KMS-11 (cell line): ENCODE measurements at regions not wholly inside any gene's neighbourhood (a gene's known extent, or its start where the extent isn't known, plus 50 kb on each side); places are given as distances from the start of the nearest gene placed in this dataset.

Source experiments
- H2AFZ ChIP-seq: fragments of 200-600 bp; sonication (generic); 2 replicates; pipeline ENCODE4 v1.6.1; 2016; ENCODE audit warnings: antibody characterized with exemption, mixed run types, low read depth
- H3K27ac ChIP-seq: fragments of 200-600 bp; sonication (generic); 2 replicates; pipeline ENCODE4 v1.6.1; 2016; ENCODE audit warnings: mild to moderate bottlenecking, mixed run types
- H3K27me3 ChIP-seq: fragments of 200-600 bp; sonication (generic); 2 replicates; pipeline ENCODE4 v1.6.1; 2017; ENCODE audit warnings: mild to moderate bottlenecking, low read depth, mixed run types, moderate library complexity; ENCODE audit not compliant: insufficient read depth
- H3K36me3 ChIP-seq: fragments of 200-600 bp; sonication (generic); 2 replicates; pipeline ENCODE4 v1.6.1; 2017; ENCODE audit warnings: mild to moderate bottlenecking, mixed run types; ENCODE audit not compliant: insufficient read depth
- H3K4me1 ChIP-seq: fragments of 200-600 bp; sonication (generic); 2 replicates; pipeline ENCODE4 v1.6.1; 2016; ENCODE audit warnings: mild to moderate bottlenecking, low read depth, mixed run types; ENCODE audit not compliant: poor library complexity, severe bottlenecking
- H3K4me2 ChIP-seq: fragments of 200-600 bp; sonication (generic); 2 replicates; pipeline ENCODE4 v1.7.0; 2016; ENCODE audit warnings: mild to moderate bottlenecking, mixed run types
- H3K4me3 ChIP-seq: fragments of 200-600 bp; sonication (generic); IDR thresholded peaks from 2 replicates; pipeline ENCODE4 v1.6.1; 2017; ENCODE audit warnings: low read depth, low read length, mixed read lengths; ENCODE audit not compliant: insufficient read depth
- H3K79me2 ChIP-seq: fragments of 200-600 bp; sonication (generic); 2 replicates; pipeline ENCODE4 v1.6.1; 2016; ENCODE audit warnings: low read depth, mixed run types; ENCODE audit not compliant: insufficient read depth
- H3K9ac ChIP-seq: fragments of 200-600 bp; sonication (generic); 2 replicates; pipeline ENCODE4 v1.6.1; 2016; ENCODE audit warnings: mild to moderate bottlenecking, mixed run types
- H4K20me1 ChIP-seq: fragments of 200-600 bp; sonication (generic); 2 replicates; pipeline ENCODE4 v1.6.1; 2016; ENCODE audit warnings: mild to moderate bottlenecking, mixed run types; ENCODE audit not compliant: insufficient read depth
- TF ChIP-seq, protein P1 (sequence below): fragments of 200-600 bp; sonication (generic); conservative IDR thresholded peaks from 2 replicates; pipeline ENCODE4 v1.6.1; 2017; ENCODE audit warnings: low read depth, mild to moderate bottlenecking, antibody characterized with exemption, low read length, moderate library complexity, mixed read lengths

DNA sequence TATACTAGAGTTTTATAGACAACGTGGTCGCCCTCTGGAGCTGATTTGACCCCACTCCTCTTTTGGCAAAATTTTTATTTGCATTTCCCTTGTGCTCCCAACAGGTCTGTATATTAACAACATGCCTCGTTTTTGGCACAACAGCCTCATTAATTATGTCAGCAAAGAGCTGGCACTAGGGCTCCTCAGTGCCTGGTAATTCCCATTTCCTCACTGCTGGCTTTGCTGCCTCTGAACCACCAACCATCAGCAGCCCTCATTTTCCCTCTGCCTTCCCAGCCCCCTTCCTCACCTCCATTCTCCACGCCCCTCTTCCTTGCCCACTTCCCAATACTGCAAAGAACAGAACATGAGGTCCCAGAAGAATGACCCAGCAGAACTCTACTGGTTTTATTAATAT, 204.8 kb downstream of the ABHD5 start:
- no peaks in the 10 kb centered on the region for H3K79me2 ChIP-seq
- no peak overlapping the region for H3K9ac ChIP-seq
- H3K4me3 ChIP-seq, result no peak overlapping the region
- H3K4me1 ChIP-seq, result no peaks in the 10 kb centered on the region
- TF ChIP-seq, protein P1, sequence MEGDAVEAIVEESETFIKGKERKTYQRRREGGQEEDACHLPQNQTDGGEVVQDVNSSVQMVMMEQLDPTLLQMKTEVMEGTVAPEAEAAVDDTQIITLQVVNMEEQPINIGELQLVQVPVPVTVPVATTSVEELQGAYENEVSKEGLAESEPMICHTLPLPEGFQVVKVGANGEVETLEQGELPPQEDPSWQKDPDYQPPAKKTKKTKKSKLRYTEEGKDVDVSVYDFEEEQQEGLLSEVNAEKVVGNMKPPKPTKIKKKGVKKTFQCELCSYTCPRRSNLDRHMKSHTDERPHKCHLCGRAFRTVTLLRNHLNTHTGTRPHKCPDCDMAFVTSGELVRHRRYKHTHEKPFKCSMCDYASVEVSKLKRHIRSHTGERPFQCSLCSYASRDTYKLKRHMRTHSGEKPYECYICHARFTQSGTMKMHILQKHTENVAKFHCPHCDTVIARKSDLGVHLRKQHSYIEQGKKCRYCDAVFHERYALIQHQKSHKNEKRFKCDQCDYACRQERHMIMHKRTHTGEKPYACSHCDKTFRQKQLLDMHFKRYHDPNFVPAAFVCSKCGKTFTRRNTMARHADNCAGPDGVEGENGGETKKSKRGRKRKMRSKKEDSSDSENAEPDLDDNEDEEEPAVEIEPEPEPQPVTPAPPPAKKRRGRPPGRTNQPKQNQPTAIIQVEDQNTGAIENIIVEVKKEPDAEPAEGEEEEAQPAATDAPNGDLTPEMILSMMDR, result no peak
- no peak overlapping the region for H3K4me2 ChIP-seq
- H3K27me3 ChIP-seq, result no peaks in the 10 kb centered on the region
- no peaks in the 10 kb centered on the region for H3K36me3 ChIP-seq
- H2AFZ ChIP-seq, result no peak overlapping the region
- no peaks in the 10 kb centered on the region for H4K20me1 ChIP-seq
- H3K27ac ChIP-seq, result no peak overlapping the region

DNA sequence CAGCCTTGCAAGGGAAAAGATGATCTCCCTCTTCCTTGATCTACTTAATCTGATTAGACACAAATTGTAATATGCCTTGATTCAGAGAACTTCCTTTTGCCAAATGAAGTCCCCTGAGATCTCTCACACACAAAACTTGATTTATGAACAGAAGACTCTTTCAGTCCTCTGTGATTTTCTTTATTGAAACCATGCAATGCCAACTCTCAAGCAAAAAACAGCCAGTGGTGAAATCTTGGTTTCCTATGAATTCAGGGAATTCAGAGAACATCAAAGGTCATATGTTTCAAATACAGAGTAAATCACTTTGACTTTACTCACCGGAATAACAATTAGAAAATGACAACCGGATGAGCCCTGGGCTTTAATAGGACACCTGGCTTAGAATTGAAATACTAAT, 211.7 kb downstream of the ABHD5 start:
- H3K4me1 ChIP-seq, result no peaks in the 10 kb centered on the region
- no peak overlapping the region for H3K4me2 ChIP-seq
- no peak overlapping the region for H2AFZ ChIP-seq
- no peaks in the 10 kb centered on the region for H3K36me3 ChIP-seq
- no peaks in the 10 kb centered on the region for H4K20me1 ChIP-seq
- H3K27ac ChIP-seq, result no peak overlapping the region
- no peaks in the 10 kb centered on the region for H3K27me3 ChIP-seq
- TF ChIP-seq, protein P1, result no peak
- H3K9ac ChIP-seq, result no peak overlapping the region
- no peaks in the 10 kb centered on the region for H3K79me2 ChIP-seq
- no peak overlapping the region for H3K4me3 ChIP-seq

DNA sequence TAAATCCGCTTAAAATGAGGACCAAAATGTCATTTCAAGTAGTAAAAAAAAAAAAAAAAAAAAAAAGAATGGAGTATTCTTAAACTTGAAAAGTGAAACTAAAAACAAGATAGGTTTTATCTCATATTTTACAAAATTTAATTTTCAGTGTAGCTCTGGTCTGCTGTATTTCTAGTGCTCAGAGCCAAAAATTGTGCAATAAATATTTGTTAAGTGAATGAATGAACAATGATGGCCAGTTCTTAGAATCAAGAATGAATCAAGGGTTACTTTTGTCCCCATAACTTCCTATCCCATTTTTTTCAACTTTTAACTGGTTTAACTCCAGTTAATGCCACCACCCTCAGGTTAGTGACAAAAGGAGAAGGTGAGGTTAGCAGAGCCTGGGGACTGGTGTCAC, 214.4 kb downstream of the ABHD5 start:
- Histone ChIP-seq H4K20me1 (no peaks in the 10 kb centered on the region), H2AFZ (no peak overlapping the region), H3K36me3 (no peaks in the 10 kb centered on the region), H3K4me1 (no peaks in the 10 kb centered on the region), H3K27ac (no peak overlapping the region), H3K4me3 (no peak overlapping the region), H3K27me3 (no peaks in the 10 kb centered on the region), H3K4me2 (no peak overlapping the region), H3K79me2 (no peaks in the 10 kb centered on the region), H3K9ac (no peak overlapping the region)
- TF ChIP-seq, protein P1, result no peak

DNA sequence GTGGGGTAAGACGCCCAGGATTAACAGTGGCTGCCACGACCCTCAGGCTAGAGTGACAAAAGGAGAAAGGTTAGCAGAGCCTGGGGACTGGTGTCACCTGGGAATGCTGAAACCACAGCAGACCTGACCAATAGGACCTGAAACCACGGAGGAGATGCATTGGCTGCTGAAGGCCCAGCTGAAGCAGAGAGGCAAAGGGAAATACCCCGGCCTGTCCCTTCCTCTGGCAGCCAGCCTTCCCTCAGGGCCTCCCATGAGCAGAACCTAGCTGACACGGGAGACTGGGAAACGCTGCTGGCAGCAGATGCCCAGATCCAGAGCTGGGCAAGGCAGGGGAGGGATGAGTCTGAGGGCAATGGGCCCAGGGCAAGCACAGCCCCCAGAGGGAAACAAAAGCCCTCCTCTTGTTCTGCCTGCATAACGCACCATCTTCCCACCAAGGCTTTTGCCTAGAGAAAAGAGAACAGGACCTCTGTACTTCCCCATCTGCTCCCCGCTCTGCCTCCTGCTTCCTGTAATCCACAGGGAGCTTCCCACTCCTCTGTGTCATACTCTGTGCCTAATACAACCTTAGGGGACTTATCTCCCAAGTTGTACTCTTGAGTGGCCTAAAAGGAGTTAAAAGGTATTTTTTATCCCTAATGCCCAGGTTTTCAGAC, 216.2 kb downstream of the ABHD5 start:
- Histone ChIP-seq H3K9ac (no peak overlapping the region), H3K27ac (no peak overlapping the region), H3K4me2 (no peak overlapping the region)

More for the DNA sequence above, 216.2 kb downstream of the ABHD5 start:
- H3K79me2 ChIP-seq, result no peaks in the 10 kb centered on the region
- H3K36me3 ChIP-seq, result no peaks in the 10 kb centered on the region
- H3K4me3 ChIP-seq, result no peak overlapping the region
- H2AFZ ChIP-seq, result no peak overlapping the region
- TF ChIP-seq, protein P1, result no peak
- H3K4me1 ChIP-seq, result no peaks in the 10 kb centered on the region
- H4K20me1 ChIP-seq, result no peaks in the 10 kb centered on the region
- H3K27me3 ChIP-seq, result no peaks in the 10 kb centered on the region
